ENCODE measurements at regions not wholly inside any gene's neighbourhood (a gene's known extent, or its start where the extent isn't known, plus 50 kb on each side); places are given as distances from the start of the nearest gene placed in this dataset.
A peak's percentile ranks its signal among the peaks of the same experiment; 100 is the strongest.

- Histone ChIP-seq H3K27me3 (ENCODE audit: control insufficient read depth in 2 of 2, insufficient read depth in 2 of 2, low read length in 2 of 2) (no peaks in the 10 kb centered on the region), H3K79me2 (ENCODE audit: control insufficient read depth, insufficient read depth, low read length) (no peaks in the 10 kb centered on the region), H3K9me1 (ENCODE audit: control insufficient read depth, insufficient read depth, low read length) (no peaks in the 10 kb centered on the region), H3K27ac (ENCODE audit: extremely low read depth, low read depth, low read length) (no peak overlapping the region), H3K4me1 (replicated peaks in 1 of 2; ENCODE audit: control insufficient read depth in 2 of 2, insufficient read depth in 2 of 2, low read length in 2 of 2) (peaks cover 0 to 3% of the 10 kb centered on the region in 2 experiments; a peak in 2 of 5 replicates), H4K20me1 (replicated peaks; ENCODE audit: control insufficient read depth, insufficient read depth, low read length) (no peaks in the 10 kb centered on the region), H3K36me3 (ENCODE audit: control insufficient read depth, insufficient read depth, low read length) (no peaks in the 10 kb centered on the region), H3K9ac (ENCODE audit: insufficient read depth in 1 of 2, low read depth in 2 of 2, low read length in 2 of 2) (no peak overlapping the region), H3K9me3 (replicated peaks; ENCODE audit: control insufficient read depth, insufficient read depth, low read depth, low read length) (no peaks in the 10 kb centered on the region), H3K4me2 (ENCODE audit: insufficient read depth, low read length) (no peak overlapping the region), H2AFZ (ENCODE audit: low read depth, low read length) (no peak overlapping the region), H3K4me3 (no peak overlapping the region)
- 48% methylated on average over 9 of the region's 9 CpGs for WGBS (ENCODE audit: insufficient coverage, low coverage, missing lambda C conversion rate)
- TF ChIP-seq RFX1 (IDR thresholded peaks at IDR 0.05) (peak; percentile 63), BRF1 (IDR thresholded peaks at IDR 0.05; ENCODE audit: borderline replicate concordance, extremely low read depth, insufficient read length) (no peak), RBM25 (IDR thresholded peaks at IDR 0.05; ENCODE audit: low read depth, low read length, severe bottlenecking) (peak; percentile 42)
- CTCF ChIA-PET (ENCODE audit: low intra/inter-chr PET ratio) = no interaction called here
- intact Hi-C loops (cut with micrococcal nuclease) (no loop called here), in situ Hi-C loops (cut with MboI) (no loop called here)
- ATAC-seq = no peak
- BruUV-seq (replicated peaks) = no TSS peak
- no peak for FAIRE-seq
- no peak for DNase-seq (ENCODE audit: extremely low read depth in 1 of 4, low spot score in 3 of 4)
- POLR2A ChIA-PET = no interaction called here
Measured at GRCh38 chr10:3948843-3949242, 163.8 kb upstream of the KLF6 start.

GRCh38 chr10:3946234-3947229 is 161.5 kb upstream of the KLF6 start:
- intact Hi-C loops (cut with micrococcal nuclease) = no loop called here
- H3K4me1 ChIP-seq (replicated peaks in 1 of 2; ENCODE audit: control insufficient read depth in 2 of 2, insufficient read depth in 2 of 2, low read length in 2 of 2) = peaks cover 3 to 8% of the 10 kb centered on the region in 2 experiments; a peak in 3 of 5 replicates
- no peak overlapping the region for H3K27ac ChIP-seq (ENCODE audit: extremely low read depth, low read depth, low read length)
- H4K20me1 ChIP-seq (replicated peaks; ENCODE audit: control insufficient read depth, insufficient read depth, low read length) = no peaks in the 10 kb centered on the region
- H2AFZ ChIP-seq (ENCODE audit: low read depth, low read length) = no peak overlapping the region
- no peaks in the 10 kb centered on the region for H3K36me3 ChIP-seq (ENCODE audit: control insufficient read depth, insufficient read depth, low read length)
- no peak overlapping the region for H3K4me2 ChIP-seq (ENCODE audit: insufficient read depth, low read length)
- DNase-seq (ENCODE audit: extremely low read depth in 1 of 4, low spot score in 3 of 4) (no peak), ATAC-seq (no peak), FAIRE-seq (no peak)
- no peak overlapping the region for H3K4me3 ChIP-seq
- no peaks in the 10 kb centered on the region for H3K79me2 ChIP-seq (ENCODE audit: control insufficient read depth, insufficient read depth, low read length)
- H3K9me3 ChIP-seq (replicated peaks; ENCODE audit: control insufficient read depth, insufficient read depth, low read depth, low read length) = no peaks in the 10 kb centered on the region
- in situ Hi-C loops (cut with MboI) = no loop called here
- POLR2A ChIA-PET = interaction anchor here (1.3 kb wide), 1 partner anchor 161 kb away, joined by 3 read pairs; the partner anchor contains the start of gene KLF6
- 52% methylated on average over 9 of the region's 9 CpGs for WGBS (ENCODE audit: insufficient coverage, low coverage, missing lambda C conversion rate)
- H3K27me3 ChIP-seq (ENCODE audit: control insufficient read depth in 2 of 2, insufficient read depth in 2 of 2, low read length in 2 of 2) = no peaks in the 10 kb centered on the region
- CTCF ChIA-PET (ENCODE audit: low intra/inter-chr PET ratio) = interaction anchor here (0.7 kb wide), 1 partner anchor 26 kb away, joined by 3 read pairs; no protein-coding TSS in a partner anchor
- H3K9me1 ChIP-seq (ENCODE audit: control insufficient read depth, insufficient read depth, low read length) = no peaks in the 10 kb centered on the region
- H3K9ac ChIP-seq (ENCODE audit: insufficient read depth in 1 of 2, low read depth in 2 of 2, low read length in 2 of 2) = no peak overlapping the region
- TF ChIP-seq KDM1A (IDR thresholded peaks at IDR 0.05) (0 out of 4 replicates have a peak, but pooled peaks of 1 of the 2 experiments have one; percentile 43), HNRNPK (IDR thresholded peaks at IDR 0.05; ENCODE audit: low read depth, low read length, poor library complexity, severe bottlenecking) (peak; percentile 28), ZNF23 (CRISPR knock-in tag; IDR thresholded peaks at IDR 0.05) (no peak), MAX (CRISPR knock-in tag; IDR thresholded peaks at IDR 0.05) (no peak), ZNF512 (tag; IDR thresholded peaks at IDR 0.05) (peak; percentile 98), U2AF1 (optimal IDR thresholded peaks at IDR 0.05; ENCODE audit: low read depth, low read length) (peak; percentile 56)
- BruUV-seq (replicated peaks) = no TSS peak

Measured in K562 (cell line).